Glutamatergic neuron (in vitro differentiated cells): ENCODE measurements at regions not wholly inside any gene's neighbourhood (a gene's known extent, or its start where the extent isn't known, plus 50 kb on each side); places are given as distances from the start of the nearest gene placed in this dataset.

Experiments
- DNase-seq: peaks from one replicate; pipeline ENCODE4 v3.0.0; 2022
- H3K27ac Mint-ChIP-seq: one replicate; pipeline ENCODE4 v1.8.0; 2020; ENCODE audit warnings: mild to moderate bottlenecking, mixed read lengths, inconsistent platforms; ENCODE audit not compliant: unreplicated experiment
- H3K27me3 Mint-ChIP-seq: one replicate; pipeline ENCODE4 v1.8.0; 2020; ENCODE audit warnings: mild to moderate bottlenecking, moderate library complexity, mixed read lengths, inconsistent platforms; ENCODE audit not compliant: unreplicated experiment
- H3K36me3 Mint-ChIP-seq: one replicate; pipeline ENCODE4 v1.8.0; 2020; ENCODE audit warnings: mild to moderate bottlenecking, mixed read lengths, inconsistent platforms; ENCODE audit not compliant: unreplicated experiment
- H3K4me1 Mint-ChIP-seq: one replicate; pipeline ENCODE4 v1.8.0; 2020; ENCODE audit warnings: mild to moderate bottlenecking, low read depth, mixed read lengths, inconsistent platforms; ENCODE audit not compliant: unreplicated experiment
- H3K4me3 Mint-ChIP-seq: one replicate; pipeline ENCODE4 v1.8.0; 2020; ENCODE audit warnings: mild to moderate bottlenecking, mixed read lengths, inconsistent platforms; ENCODE audit not compliant: unreplicated experiment
- H3K9me3 Mint-ChIP-seq: one replicate; pipeline ENCODE4 v1.8.0; 2020; ENCODE audit warnings: mild to moderate bottlenecking, moderate library complexity, mixed read lengths, inconsistent platforms; ENCODE audit not compliant: unreplicated experiment
- CTCF ChIP-seq: fragments of 200-600 bp; sonication (generic); IDR thresholded peaks from one replicate; pipeline ENCODE4 v1.5.0; 2021; ENCODE audit not compliant: partially characterized antibody, unreplicated experiment

- no peak for TF ChIP-seq CTCF
- Mint-ChIP-seq H3K27ac (no peak overlapping the region), H3K4me1 (no peaks in the 10 kb centered on the region), H3K36me3 (no peaks in the 10 kb centered on the region), H3K9me3 (no peaks in the 10 kb centered on the region), H3K27me3 (peaks cover 3% of the 10 kb centered on the region), H3K4me3 (no peak overlapping the region)
- no peak for DNase-seq
Measured at GRCh38 chr12:60333461-60333860, 737.6 kb downstream of the SLC16A7 start.

GRCh38 chr12:60335745-60336144 lies 739.9 kb downstream of the SLC16A7 start:
- DNase-seq, result no peak
- Mint-ChIP-seq H3K36me3 (no peaks in the 10 kb centered on the region), H3K9me3 (no peaks in the 10 kb centered on the region), H3K4me1 (no peaks in the 10 kb centered on the region), H3K27ac (no peak overlapping the region), H3K27me3 (peaks cover 3% of the 10 kb centered on the region), H3K4me3 (no peak overlapping the region)
- no peak for TF ChIP-seq CTCF

GRCh38 chr12:60337839-60338549 lies 742.2 kb downstream of the SLC16A7 start:
- DNase-seq, result no peak
- Mint-ChIP-seq H3K4me3 (no peak overlapping the region), H3K27ac (no peak overlapping the region), H3K9me3 (no peaks in the 10 kb centered on the region), H3K4me1 (no peaks in the 10 kb centered on the region), H3K27me3 (peaks cover 3% of the 10 kb centered on the region), H3K36me3 (no peaks in the 10 kb centered on the region)
- no peak for TF ChIP-seq CTCF

GRCh38 chr12:60345442-60345841 lies 749.6 kb downstream of the SLC16A7 start:
- no peak for DNase-seq
- H3K4me3 Mint-ChIP-seq, result no peak overlapping the region
- no peak overlapping the region for H3K27ac Mint-ChIP-seq
- H3K9me3 Mint-ChIP-seq, result no peaks in the 10 kb centered on the region
- H3K4me1 Mint-ChIP-seq, result peaks cover 3% of the 10 kb centered on the region
- H3K27me3 Mint-ChIP-seq, result no peaks in the 10 kb centered on the region
- TF ChIP-seq CTCF, result no peak
- H3K36me3 Mint-ChIP-seq, result no peaks in the 10 kb centered on the region

- Mint-ChIP-seq H3K4me1 (peaks cover 3% of the 10 kb centered on the region), H3K4me3 (no peak overlapping the region), H3K36me3 (no peaks in the 10 kb centered on the region), H3K27me3 (peaks cover 2% of the 10 kb centered on the region), H3K9me3 (no peaks in the 10 kb centered on the region), H3K27ac (no peak overlapping the region)
- TF ChIP-seq CTCF, result no peak
- no peak for DNase-seq
Measured at GRCh38 chr12:60349232-60349978, 753.6 kb downstream of the SLC16A7 start.
